Endothelial cell of umbilical vein (primary cell): ENCODE measurements at regions not wholly inside any gene's neighbourhood (a gene's known extent, or its start where the extent isn't known, plus 50 kb on each side); places are given as distances from the start of the nearest gene placed in this dataset.

ENCODE experiments used
- BruUV-seq: library from RNA; stranded (reverse); fragments of 400-500 nt; replicated peaks from 2 replicates; lab custom pipeline; 2021; lab: Mats Ljungman, UMichigan
- CTCF ChIA-PET: fragments of 300-600, 350-600 bp; sonication (Branson Sonifier 250); formaldehyde crosslinking; loops from one replicate; lab custom pipeline; 2021; ENCODE audit warnings: antibody characterized with exemption, inconsistent platforms; lab: Charles Lee
- POLR2A ChIA-PET: fragments of 300-600, 350-600 bp; sonication (Branson Sonifier 250); formaldehyde crosslinking; loops from one replicate; lab custom pipeline; 2021; ENCODE audit warnings: antibody characterized with exemption, inconsistent platforms; lab: Charles Lee
- DNase-seq: peaks from one replicate; pipeline ENCODE4 v3.0.0-alpha.2; 2011; ENCODE audit warnings: low read depth, low spot score
- FAIRE-seq: peaks from 2 replicates; lab custom pipeline; 2011; peaks lifted over from hg19 to GRCh38; lab: Jason Lieb, UNC
- H2AFZ ChIP-seq: 2 replicates; pipeline ENCODE4 v1.6.0; 2012; ENCODE audit warnings: low read depth, low read length, control low read depth, inconsistent platforms
- H3K27ac ChIP-seq: 2 replicates; pipeline ENCODE4 v1.5.1; 2011; ENCODE audit warnings: low read depth, mild to moderate bottlenecking, control low read depth, low read length, moderate library complexity; ENCODE audit not compliant: insufficient read depth
- H3K27me3 ChIP-seq, 2 experiments: 2 replicates each; pipeline versions ENCODE4 v1.6.0 to v1.6.1; 2011; ENCODE audit warnings: low read length in 2 of 2, mixed read lengths in 1 of 2; ENCODE audit not compliant: control insufficient read depth in 2 of 2, insufficient read depth in 2 of 2
- H3K36me3 ChIP-seq, 2 experiments: 2 replicates in 1 of 2; 3 replicates in 1 of 2; pipeline ENCODE4 v1.5.1; 2011; ENCODE audit warnings: low read length in 2 of 2, mild to moderate bottlenecking in 1 of 2, moderate library complexity in 1 of 2; ENCODE audit not compliant: control insufficient read depth in 2 of 2, insufficient read depth in 2 of 2; ENCODE audit errors: extremely low read depth in 1 of 2
- H3K4me1 ChIP-seq: 3 replicates; pipeline ENCODE4 v1.5.1; 2011; ENCODE audit warnings: mild to moderate bottlenecking, low read length; ENCODE audit not compliant: control insufficient read depth, insufficient read depth; ENCODE audit errors: extremely low read depth
- H3K4me2 ChIP-seq: 2 replicates; pipeline ENCODE4 v1.6.1; 2011; ENCODE audit warnings: low read length, control low read depth, mixed read lengths; ENCODE audit not compliant: insufficient read depth
- H3K4me3 ChIP-seq, 3 experiments: fragments of 200-600 bp in 1 of 3; sonication (generic), shearing (Covaris generic) in 1 of 3; replicated peaks in 1 of 3; 2 replicates each; pipeline ENCODE4 v1.5.1; 2011 to 2016; ENCODE audit warnings: control low read depth in 3 of 3, low read length in 3 of 3, mild to moderate bottlenecking in 2 of 3, inconsistent platforms in 1 of 3, low read depth in 1 of 3, moderate library complexity in 1 of 3; ENCODE audit not compliant: insufficient read depth in 1 of 3
- H3K79me2 ChIP-seq: 2 replicates; pipeline ENCODE4 v1.6.0; 2012; ENCODE audit warnings: low read length, inconsistent platforms; ENCODE audit not compliant: control insufficient read depth, insufficient read depth
- H3K9ac ChIP-seq: replicated peaks from 2 replicates; pipeline ENCODE3; 2011; ENCODE audit warnings: low read length, control low read depth; ENCODE audit not compliant: insufficient read depth; ENCODE audit errors: extremely low read depth
- H3K9me1 ChIP-seq: replicated peaks from 3 replicates; pipeline ENCODE4 v1.6.0; 2011; ENCODE audit warnings: mild to moderate bottlenecking, low read length; ENCODE audit not compliant: control insufficient read depth, insufficient read depth; ENCODE audit errors: extremely low read depth
- H3K9me3 ChIP-seq: replicated peaks from 2 replicates; pipeline ENCODE4 v1.5.1; 2012; ENCODE audit warnings: low read length, inconsistent platforms; ENCODE audit not compliant: control insufficient read depth, insufficient read depth
- H4K20me1 ChIP-seq: replicated peaks from 2 replicates; pipeline ENCODE3; 2011; ENCODE audit warnings: mild to moderate bottlenecking, low read length; ENCODE audit not compliant: control insufficient read depth, insufficient read depth; ENCODE audit errors: extremely low read depth
- EZH2 ChIP-seq: IDR thresholded peaks from 2 replicates; pipeline ENCODE4 v1.6.1; 2012; ENCODE audit warnings: borderline replicate concordance, low read depth, mild to moderate bottlenecking, moderate library complexity, low read length, inconsistent platforms; ENCODE audit not compliant: severe bottlenecking
- FOS ChIP-seq: IDR thresholded peaks from 2 replicates; pipeline ENCODE4 v1.6.1; 2011; ENCODE audit warnings: mild to moderate bottlenecking, low read length, moderate library complexity, borderline replicate concordance; ENCODE audit not compliant: insufficient read depth
- GATA2 ChIP-seq: IDR thresholded peaks from 2 replicates; pipeline ENCODE4 v1.7.0; 2011; ENCODE audit warnings: low read depth, mild to moderate bottlenecking, moderate library complexity, mixed read lengths, low read length; ENCODE audit not compliant: insufficient read length, insufficient read depth
- JUN ChIP-seq: IDR thresholded peaks from 2 replicates; pipeline ENCODE4 v1.6.1; 2011; ENCODE audit warnings: borderline replicate concordance, low read depth; ENCODE audit not compliant: insufficient read length, insufficient read depth
- MYC ChIP-seq: IDR thresholded peaks from one replicate; pipeline ENCODE4 v1.6.1; 2011; ENCODE audit warnings: mild to moderate bottlenecking, low read depth, low read length
- POLR2A ChIP-seq: IDR thresholded peaks from 2 replicates; pipeline ENCODE4 v1.6.1; 2012; ENCODE audit warnings: low read depth, mild to moderate bottlenecking, control low read depth, low read length
- POLR2AphosphoS5 ChIP-seq: IDR thresholded peaks from 2 replicates; pipeline ENCODE4 v1.6.1; 2012; ENCODE audit warnings: low read depth, mild to moderate bottlenecking, control low read depth, low read length, moderate library complexity; ENCODE audit not compliant: insufficient read depth
- dilution Hi-C: fragments of 300-500 bp; cut with MboI; formaldehyde crosslinking; loops from one replicate; pipeline ENCODE4 v1.15.0; 2019; ENCODE audit warnings: low sequenced_read_pairs; ENCODE audit not compliant: extremely low pct_ligation_motif_present
- intact Hi-C: fragments of 100-400 bp; cut with micrococcal nuclease; formaldehyde crosslinking; loops from one replicate; pipeline ENCODE4 v1.10.0; 2022
- TF ChIP-seq, protein P1 (sequence below), 2 donors: IDR thresholded peaks; 1 replicate in 1 of 2; 2 replicates in 1 of 2; pipeline ENCODE4 v1.5.1; 2011; ENCODE audit warnings: low read length in 2 of 2, mild to moderate bottlenecking in 2 of 2, moderate library complexity in 2 of 2, control low read depth in 1 of 2, inconsistent platforms in 1 of 2, low read depth in 1 of 2; ENCODE audit not compliant: insufficient read depth in 1 of 2; ENCODE audit errors: extremely low read depth in 1 of 2
- TF ChIP-seq, protein P2 (sequence below): IDR thresholded peaks from 2 replicates; pipeline ENCODE4 v1.6.1; 2011; ENCODE audit not compliant: insufficient read depth, insufficient read length

DNA sequence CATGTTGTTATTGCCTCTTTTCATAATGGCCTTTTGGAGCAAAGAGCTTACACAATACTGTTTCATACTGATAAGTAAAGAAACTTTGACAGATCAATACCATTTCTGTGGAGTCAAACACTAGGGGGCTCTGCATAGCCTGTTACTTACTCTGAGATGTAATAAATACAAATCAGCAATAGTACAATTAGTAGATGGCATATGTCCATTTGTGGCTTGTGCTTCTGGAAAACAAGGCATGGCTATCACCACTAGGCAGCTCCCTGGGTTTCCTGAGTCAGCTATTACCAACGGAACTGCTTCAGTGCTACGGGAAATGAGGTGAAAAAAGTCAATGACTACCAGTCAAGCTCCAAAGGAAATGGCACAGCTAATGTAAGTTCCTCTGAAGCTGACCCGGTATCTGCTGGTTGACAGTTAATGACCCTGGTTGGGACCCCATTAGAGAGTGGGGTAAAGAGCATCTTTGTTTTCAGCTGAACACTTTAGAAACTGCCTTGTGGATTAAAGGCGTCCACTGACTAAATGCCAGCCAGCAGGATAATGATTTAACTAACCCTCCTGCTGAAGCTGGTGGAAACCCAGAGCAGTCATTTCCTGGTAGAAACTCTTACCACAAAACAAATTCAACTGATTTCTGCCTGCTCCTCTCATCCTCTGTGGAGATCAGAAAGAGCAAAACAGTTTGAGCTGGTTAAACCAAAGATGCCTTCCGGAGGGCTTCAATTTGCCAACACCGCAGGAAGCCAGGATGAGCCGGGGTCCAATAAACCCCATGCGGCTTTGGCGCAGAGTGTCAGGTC lies 69.0 kb upstream of the FAM169A start:
- Histone ChIP-seq H3K79me2 (no peaks in the 10 kb centered on the region), H2AFZ (peak overlapping the region; percentile 32), H3K9ac (no peak overlapping the region), H3K4me3 (peak overlapping the region in 1 of 3 experiments; percentile 6), H3K36me3 (no peaks in the 10 kb centered on the region), H3K27me3 (no peaks in the 10 kb centered on the region), H3K4me1 (peaks cover 24% of the 10 kb centered on the region), H3K4me2 (peak overlapping the region; percentile 29), H3K9me3 (no peaks in the 10 kb centered on the region), H3K27ac (peak overlapping the region; percentile 13), H4K20me1 (no peaks in the 10 kb centered on the region), H3K9me1 (no peaks in the 10 kb centered on the region)
- ChIA-PET CTCF (interaction anchor here (0.6 to 2.6 kb wide), 18 partner anchors 10 to 1321 kb away, joined by 3 to 15 read pairs (median 4); partner anchors contain the start of gene ANKRD31), POLR2A (interaction anchor here (0.6 kb wide), 1 partner anchor 1368 kb away, joined by 3 read pairs; no protein-coding TSS in a partner anchor)
- intact Hi-C loops (loop anchor here (2.0 to 5.0 kb wide), 2 partner anchors 117 to 402 kb away; partner anchors contain the start of genes GCNT4 and HMGCR), dilution Hi-C loops (no loop called here)
- FAIRE-seq (peak; percentile 94), DNase-seq (peak; percentile 95)
- BruUV-seq, result no TSS peak
- TF ChIP-seq, protein P1, sequence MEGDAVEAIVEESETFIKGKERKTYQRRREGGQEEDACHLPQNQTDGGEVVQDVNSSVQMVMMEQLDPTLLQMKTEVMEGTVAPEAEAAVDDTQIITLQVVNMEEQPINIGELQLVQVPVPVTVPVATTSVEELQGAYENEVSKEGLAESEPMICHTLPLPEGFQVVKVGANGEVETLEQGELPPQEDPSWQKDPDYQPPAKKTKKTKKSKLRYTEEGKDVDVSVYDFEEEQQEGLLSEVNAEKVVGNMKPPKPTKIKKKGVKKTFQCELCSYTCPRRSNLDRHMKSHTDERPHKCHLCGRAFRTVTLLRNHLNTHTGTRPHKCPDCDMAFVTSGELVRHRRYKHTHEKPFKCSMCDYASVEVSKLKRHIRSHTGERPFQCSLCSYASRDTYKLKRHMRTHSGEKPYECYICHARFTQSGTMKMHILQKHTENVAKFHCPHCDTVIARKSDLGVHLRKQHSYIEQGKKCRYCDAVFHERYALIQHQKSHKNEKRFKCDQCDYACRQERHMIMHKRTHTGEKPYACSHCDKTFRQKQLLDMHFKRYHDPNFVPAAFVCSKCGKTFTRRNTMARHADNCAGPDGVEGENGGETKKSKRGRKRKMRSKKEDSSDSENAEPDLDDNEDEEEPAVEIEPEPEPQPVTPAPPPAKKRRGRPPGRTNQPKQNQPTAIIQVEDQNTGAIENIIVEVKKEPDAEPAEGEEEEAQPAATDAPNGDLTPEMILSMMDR (IDR thresholded peaks at IDR 0.05; ENCODE audit: extremely low read depth in 1 of 2, insufficient read depth in 1 of 2, low read depth in 1 of 2, low read length in 2 of 2), result peak; percentile 23 to 37
- TF ChIP-seq JUN, result peak; percentile 46
- peak; percentile 91 for TF ChIP-seq GATA2
- no peak for TF ChIP-seq POLR2A
- peak; percentile 75 for TF ChIP-seq FOS
- TF ChIP-seq POLR2AphosphoS5, result peak; percentile 78
- no peak for TF ChIP-seq EZH2
- no peak for TF ChIP-seq MYC
- TF ChIP-seq, protein P2, sequence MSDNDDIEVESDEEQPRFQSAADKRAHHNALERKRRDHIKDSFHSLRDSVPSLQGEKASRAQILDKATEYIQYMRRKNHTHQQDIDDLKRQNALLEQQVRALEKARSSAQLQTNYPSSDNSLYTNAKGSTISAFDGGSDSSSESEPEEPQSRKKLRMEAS, result no peak
